Neural cell (in vitro differentiated cells): ENCODE measurements at regions not wholly inside any gene's neighbourhood (a gene's known extent, or its start where the extent isn't known, plus 50 kb on each side); places are given as distances from the start of the nearest gene placed in this dataset.

Source experiments
- H2AFZ ChIP-seq: fragments of 200-600, 300-800 bp; sonication (generic), shearing (Covaris generic); 2 replicates; pipeline ENCODE4 v1.6.0; 2014; ENCODE audit warnings: low read depth, mild to moderate bottlenecking, antibody characterized with exemption, low read length, moderate library complexity
- H3F3A ChIP-seq: fragments of 200-600 bp; shearing (Covaris generic); 2 replicates; pipeline ENCODE4 v1.6.1; 2016; ENCODE audit warnings: mild to moderate bottlenecking, moderate library complexity, mixed read lengths, antibody characterized with exemption, low read length; ENCODE audit not compliant: insufficient read depth, poor library complexity, severe bottlenecking
- H3K27ac ChIP-seq: fragments of 200-600, 300-800 bp; sonication (generic), shearing (Covaris generic); 2 replicates; pipeline ENCODE4 v1.5.1; 2014; ENCODE audit warnings: mild to moderate bottlenecking, low read length, moderate library complexity
- H3K27me3 ChIP-seq: fragments of 300-800, 200-600 bp; sonication (generic), shearing (Covaris generic); 2 replicates; pipeline ENCODE4 v1.6.0; 2014; ENCODE audit warnings: mild to moderate bottlenecking, low read depth, low read length, moderate library complexity; ENCODE audit not compliant: insufficient read depth
- H3K36me3 ChIP-seq: fragments of 300-800, 200-600 bp; sonication (generic), shearing (Covaris generic); 2 replicates; pipeline ENCODE4 v1.5.1; 2014; ENCODE audit warnings: mild to moderate bottlenecking, antibody characterized with exemption, low read length, moderate library complexity; ENCODE audit not compliant: insufficient read depth
- H3K4me2 ChIP-seq: fragments of 300-800, 200-600 bp; sonication (generic), shearing (Covaris generic); 2 replicates; pipeline ENCODE4 v1.6.0; 2014; ENCODE audit warnings: mild to moderate bottlenecking, low read length
- H3K4me3 ChIP-seq: fragments of 300-800, 200-600 bp; sonication (generic), shearing (Covaris generic); 2 replicates; pipeline ENCODE4 v1.5.1; 2014; ENCODE audit warnings: mild to moderate bottlenecking, low read length, moderate library complexity
- H3K79me2 ChIP-seq: fragments of 200-600 bp; shearing (Covaris generic); replicated peaks from 2 replicates; pipeline ENCODE4 v1.6.0; 2014; ENCODE audit warnings: mild to moderate bottlenecking, low read length, moderate library complexity; ENCODE audit not compliant: insufficient read depth
- H3K9ac ChIP-seq: fragments of 300-800, 200-600 bp; sonication (generic), shearing (Covaris generic); 2 replicates; pipeline ENCODE4 v1.6.1; 2016; ENCODE audit warnings: mild to moderate bottlenecking, low read length, mixed read lengths
- H3K9me2 ChIP-seq: fragments of 200-600 bp; shearing (Covaris generic); 2 replicates; pipeline ENCODE4 v1.6.1; 2016; ENCODE audit warnings: mild to moderate bottlenecking, low read length, mixed read lengths; ENCODE audit not compliant: insufficient read depth
- H3K9me3 ChIP-seq: fragments of 200-600, 300-800 bp; sonication (generic), shearing (Covaris generic); 2 replicates; pipeline ENCODE4 v1.6.1; 2016; ENCODE audit warnings: mild to moderate bottlenecking, mixed run types, low read length, moderate library complexity, mixed read lengths
- H4K20me1 ChIP-seq: fragments of 200-600 bp; shearing (Covaris generic); 2 replicates; pipeline ENCODE4 v1.6.1; 2016; ENCODE audit warnings: mild to moderate bottlenecking, mixed run types; ENCODE audit not compliant: insufficient read depth
- EP300 ChIP-seq: fragments of 450-650 bp; conservative IDR thresholded peaks from 2 replicates; pipeline ENCODE4 v1.6.1; 2014; ENCODE audit warnings: antibody characterized with exemption, mild to moderate bottlenecking, moderate library complexity; ENCODE audit not compliant: poor library complexity, severe bottlenecking
- EZH2 ChIP-seq: fragments of 200-600, 300-800 bp; shearing (Covaris generic), sonication (generic); IDR thresholded peaks from 2 replicates; pipeline ENCODE4 v1.6.1; 2014; ENCODE audit warnings: antibody characterized with exemption, low read length, borderline replicate concordance, mild to moderate bottlenecking; ENCODE audit not compliant: insufficient read depth, poor library complexity, severe bottlenecking
- MXI1 ChIP-seq: fragments of 450-650 bp; conservative IDR thresholded peaks from 2 replicates; pipeline ENCODE4 v1.6.1; 2014; ENCODE audit warnings: antibody characterized with exemption, mild to moderate bottlenecking; ENCODE audit not compliant: poor library complexity, severe bottlenecking
- POLR2AphosphoS5 ChIP-seq: IDR thresholded peaks from 2 replicates; pipeline ENCODE4 v1.6.1; 2012
- RAD21 ChIP-seq: fragments of 450-650 bp; conservative IDR thresholded peaks from 2 replicates; pipeline ENCODE4 v1.6.1; 2014; ENCODE audit warnings: antibody characterized with exemption, mild to moderate bottlenecking, moderate library complexity
- SMC3 ChIP-seq: fragments of 450-650 bp; conservative IDR thresholded peaks from 2 replicates; pipeline ENCODE4 v1.6.1; 2014; ENCODE audit warnings: antibody characterized with exemption, mild to moderate bottlenecking, moderate library complexity; ENCODE audit not compliant: poor library complexity
- TAF1 ChIP-seq: IDR thresholded peaks from 2 replicates; pipeline ENCODE4 v1.6.1; 2012; ENCODE audit warnings: low read depth
- TF ChIP-seq, protein P1 (sequence below): fragments of 450-650 bp; IDR thresholded peaks from 2 replicates; pipeline ENCODE4 v1.5.1; 2014; ENCODE audit warnings: antibody characterized with exemption, mild to moderate bottlenecking, moderate library complexity; ENCODE audit not compliant: poor library complexity, severe bottlenecking
- TF ChIP-seq, protein P2 (sequence below): IDR thresholded peaks from 2 replicates; pipeline ENCODE4 v1.6.1; 2012; ENCODE audit warnings: borderline replicate concordance

DNA sequence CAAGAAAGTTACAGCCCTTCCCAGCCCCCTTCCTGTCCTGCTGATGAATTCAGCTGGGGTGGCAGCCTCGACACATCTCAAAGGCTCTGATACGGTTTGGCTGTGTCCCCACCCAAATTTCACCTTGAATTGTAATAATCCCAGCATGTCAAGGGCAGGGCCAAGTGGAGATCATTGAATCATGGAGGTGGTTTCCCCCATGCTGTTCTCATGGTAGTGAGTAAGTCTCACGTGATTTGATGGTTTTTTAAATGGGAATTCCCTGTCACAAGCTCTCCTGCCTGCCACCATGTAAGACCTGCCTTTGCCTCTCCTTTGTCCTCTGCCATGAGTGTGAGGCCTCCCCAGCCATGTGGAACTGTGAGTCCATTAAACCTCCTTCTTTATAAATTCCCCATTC lies 163.2 kb upstream of the FOXF1 start:
- no peak overlapping the region for H3K27ac ChIP-seq
- TF ChIP-seq, protein P1, sequence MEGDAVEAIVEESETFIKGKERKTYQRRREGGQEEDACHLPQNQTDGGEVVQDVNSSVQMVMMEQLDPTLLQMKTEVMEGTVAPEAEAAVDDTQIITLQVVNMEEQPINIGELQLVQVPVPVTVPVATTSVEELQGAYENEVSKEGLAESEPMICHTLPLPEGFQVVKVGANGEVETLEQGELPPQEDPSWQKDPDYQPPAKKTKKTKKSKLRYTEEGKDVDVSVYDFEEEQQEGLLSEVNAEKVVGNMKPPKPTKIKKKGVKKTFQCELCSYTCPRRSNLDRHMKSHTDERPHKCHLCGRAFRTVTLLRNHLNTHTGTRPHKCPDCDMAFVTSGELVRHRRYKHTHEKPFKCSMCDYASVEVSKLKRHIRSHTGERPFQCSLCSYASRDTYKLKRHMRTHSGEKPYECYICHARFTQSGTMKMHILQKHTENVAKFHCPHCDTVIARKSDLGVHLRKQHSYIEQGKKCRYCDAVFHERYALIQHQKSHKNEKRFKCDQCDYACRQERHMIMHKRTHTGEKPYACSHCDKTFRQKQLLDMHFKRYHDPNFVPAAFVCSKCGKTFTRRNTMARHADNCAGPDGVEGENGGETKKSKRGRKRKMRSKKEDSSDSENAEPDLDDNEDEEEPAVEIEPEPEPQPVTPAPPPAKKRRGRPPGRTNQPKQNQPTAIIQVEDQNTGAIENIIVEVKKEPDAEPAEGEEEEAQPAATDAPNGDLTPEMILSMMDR: no peak
- TF ChIP-seq, protein P2, sequence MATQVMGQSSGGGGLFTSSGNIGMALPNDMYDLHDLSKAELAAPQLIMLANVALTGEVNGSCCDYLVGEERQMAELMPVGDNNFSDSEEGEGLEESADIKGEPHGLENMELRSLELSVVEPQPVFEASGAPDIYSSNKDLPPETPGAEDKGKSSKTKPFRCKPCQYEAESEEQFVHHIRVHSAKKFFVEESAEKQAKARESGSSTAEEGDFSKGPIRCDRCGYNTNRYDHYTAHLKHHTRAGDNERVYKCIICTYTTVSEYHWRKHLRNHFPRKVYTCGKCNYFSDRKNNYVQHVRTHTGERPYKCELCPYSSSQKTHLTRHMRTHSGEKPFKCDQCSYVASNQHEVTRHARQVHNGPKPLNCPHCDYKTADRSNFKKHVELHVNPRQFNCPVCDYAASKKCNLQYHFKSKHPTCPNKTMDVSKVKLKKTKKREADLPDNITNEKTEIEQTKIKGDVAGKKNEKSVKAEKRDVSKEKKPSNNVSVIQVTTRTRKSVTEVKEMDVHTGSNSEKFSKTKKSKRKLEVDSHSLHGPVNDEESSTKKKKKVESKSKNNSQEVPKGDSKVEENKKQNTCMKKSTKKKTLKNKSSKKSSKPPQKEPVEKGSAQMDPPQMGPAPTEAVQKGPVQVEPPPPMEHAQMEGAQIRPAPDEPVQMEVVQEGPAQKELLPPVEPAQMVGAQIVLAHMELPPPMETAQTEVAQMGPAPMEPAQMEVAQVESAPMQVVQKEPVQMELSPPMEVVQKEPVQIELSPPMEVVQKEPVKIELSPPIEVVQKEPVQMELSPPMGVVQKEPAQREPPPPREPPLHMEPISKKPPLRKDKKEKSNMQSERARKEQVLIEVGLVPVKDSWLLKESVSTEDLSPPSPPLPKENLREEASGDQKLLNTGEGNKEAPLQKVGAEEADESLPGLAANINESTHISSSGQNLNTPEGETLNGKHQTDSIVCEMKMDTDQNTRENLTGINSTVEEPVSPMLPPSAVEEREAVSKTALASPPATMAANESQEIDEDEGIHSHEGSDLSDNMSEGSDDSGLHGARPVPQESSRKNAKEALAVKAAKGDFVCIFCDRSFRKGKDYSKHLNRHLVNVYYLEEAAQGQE: no peak
- TF ChIP-seq EP300 (no peak), EZH2 (no peak), TAF1 (no peak)
- no peaks in the 10 kb centered on the region for H3K9me3 ChIP-seq
- no peak overlapping the region for H3K9ac ChIP-seq
- no peaks in the 10 kb centered on the region for H3K9me2 ChIP-seq
- no peaks in the 10 kb centered on the region for H4K20me1 ChIP-seq
- no peaks in the 10 kb centered on the region for H3K79me2 ChIP-seq
- no peak overlapping the region for H3K4me2 ChIP-seq
- no peaks in the 10 kb centered on the region for H3K36me3 ChIP-seq
- no peaks in the 10 kb centered on the region for H3K27me3 ChIP-seq
- H2AFZ ChIP-seq: no peak overlapping the region
- no peak overlapping the region for H3K4me3 ChIP-seq
- no peaks in the 10 kb centered on the region for H3F3A ChIP-seq

DNA sequence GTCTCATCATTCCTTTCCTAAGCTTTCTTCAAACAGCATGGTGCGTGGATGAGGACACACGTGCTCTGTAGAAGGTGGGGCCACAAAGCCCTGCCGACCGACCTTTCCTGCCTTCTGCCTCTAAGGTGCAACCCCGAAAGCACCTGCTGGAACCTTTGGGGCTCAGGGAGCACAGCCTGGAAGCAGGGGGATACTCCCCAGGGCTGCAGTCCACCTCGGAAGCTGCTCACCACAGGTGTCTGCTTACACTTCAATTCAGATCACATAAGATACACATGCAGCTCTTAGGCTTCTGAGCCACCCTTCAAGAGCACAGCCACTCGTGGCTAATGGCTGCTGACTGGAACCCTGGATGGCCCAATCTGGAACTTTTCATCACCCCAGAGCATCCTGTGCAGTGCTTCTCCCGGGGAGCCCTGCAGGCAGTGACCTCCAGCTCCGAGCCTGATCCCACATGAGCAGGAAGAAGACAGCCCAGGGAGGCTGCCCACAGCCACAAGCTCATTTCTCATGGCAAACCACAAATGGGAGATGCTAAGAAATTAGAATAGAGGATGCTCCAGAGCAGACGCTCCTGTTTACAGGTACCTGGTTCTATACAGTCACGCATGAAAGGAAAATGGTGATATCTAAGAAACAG lies 162.3 kb upstream of the FOXF1 start:
- Histone ChIP-seq H3K4me2 (no peak overlapping the region), H3K27ac (no peak overlapping the region), H3K27me3 (no peaks in the 10 kb centered on the region), H2AFZ (no peak overlapping the region), H3K4me3 (no peak overlapping the region), H3K9me3 (no peaks in the 10 kb centered on the region), H3F3A (no peaks in the 10 kb centered on the region), H3K36me3 (no peaks in the 10 kb centered on the region), H4K20me1 (no peaks in the 10 kb centered on the region), H3K9me2 (no peaks in the 10 kb centered on the region), H3K9ac (no peak overlapping the region), H3K79me2 (no peaks in the 10 kb centered on the region)
- TF ChIP-seq RAD21: no peak

DNA sequence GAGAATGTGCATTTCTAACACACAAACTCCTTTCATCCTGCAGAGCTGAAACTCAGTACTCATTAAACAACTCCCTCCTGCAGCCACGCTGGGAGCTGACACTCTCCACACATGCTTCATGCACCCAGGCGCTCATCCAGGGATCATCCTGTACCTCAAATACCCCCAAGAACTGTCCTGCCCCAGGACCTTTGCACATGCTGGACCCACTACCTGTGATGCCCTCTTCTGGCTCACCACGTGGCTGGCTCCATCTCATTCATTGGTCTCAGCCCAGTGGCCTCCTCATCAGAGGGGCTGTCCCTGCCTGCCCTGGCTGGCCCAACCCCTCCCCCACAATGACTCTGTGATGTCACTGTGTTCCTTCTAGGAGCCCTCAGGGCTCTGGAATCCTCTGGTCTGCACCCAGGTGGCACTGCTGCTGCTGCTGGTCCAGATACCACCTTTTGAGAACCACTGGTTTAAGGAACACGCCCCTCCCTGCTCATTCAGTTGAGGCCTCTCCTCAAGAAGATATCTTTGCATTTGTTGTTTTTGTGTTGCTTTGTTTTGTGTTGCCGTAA lies 160.9 kb upstream of the FOXF1 start:
- Histone ChIP-seq H3K9ac (no peak overlapping the region), H3K4me3 (no peak overlapping the region), H3K9me3 (no peaks in the 10 kb centered on the region), H3K36me3 (no peaks in the 10 kb centered on the region), H2AFZ (no peak overlapping the region), H3K79me2 (no peaks in the 10 kb centered on the region), H3K9me2 (no peaks in the 10 kb centered on the region), H3K4me2 (no peak overlapping the region), H3K27me3 (no peaks in the 10 kb centered on the region), H4K20me1 (no peaks in the 10 kb centered on the region), H3F3A (no peaks in the 10 kb centered on the region), H3K27ac (no peak overlapping the region)
- TF ChIP-seq MXI1: no peak
- no peak for TF ChIP-seq POLR2AphosphoS5
- TF ChIP-seq TAF1: no peak
- TF ChIP-seq, protein P1: no peak
- no peak for TF ChIP-seq SMC3
- TF ChIP-seq RAD21: no peak
- TF ChIP-seq, protein P2: no peak
- TF ChIP-seq EP300: no peak
- no peak for TF ChIP-seq EZH2
